Heart left ventricle (tissue), 16 donors: ENCODE measurements at regions not wholly inside any gene's neighbourhood (a gene's known extent, or its start where the extent isn't known, plus 50 kb on each side); places are given as distances from the start of the nearest gene placed in this dataset.

Experiments used
- ATAC-seq, 4 donors: fragments of 200-7000 bp; cut with Tn5 transposase; one replicate each; pipeline ENCODE4 v1.9.1; 2020 to 2022; ENCODE audit warnings: moderate library complexity in 4 of 4, mild to moderate bottlenecking in 3 of 4, moderate number of reproducible peaks in 1 of 4
- DNase-seq, 5 donors: peaks; one replicate each; pipeline ENCODE4 v3.0.0-alpha.2; 2020
- H3K27ac ChIP-seq, 12 donors: fragments of 200-600 bp; sonication (generic) in 4 of 12; one replicate each; pipeline versions ENCODE4 v1.5.0 to v1.8.0; 2016 to 2022; ENCODE audit warnings: mild to moderate bottlenecking in 2 of 12
- H3K27me3 ChIP-seq, 9 donors: fragments of 200-600 bp; sonication (generic) in 2 of 9; one replicate each; pipeline versions ENCODE4 v1.5.1 to v1.8.0; 2016 to 2022; ENCODE audit warnings: mild to moderate bottlenecking in 3 of 9
- H3K36me3 ChIP-seq, 9 donors: fragments of 200-600 bp; sonication (generic) in 2 of 9; one replicate each; pipeline versions ENCODE4 v1.5.0 to v1.8.0; 2018 to 2022; ENCODE audit warnings: mild to moderate bottlenecking in 2 of 9
- H3K4me1 ChIP-seq, 12 donors: fragments of 200-600 bp; sonication (generic) in 4 of 12; one replicate each; pipeline versions ENCODE4 v1.5.0 to v1.8.0; 2016 to 2022; ENCODE audit warnings: mild to moderate bottlenecking in 3 of 12
- H3K4me3 ChIP-seq, 12 donors: fragments of 200-600 bp; sonication (generic) in 4 of 12; one replicate each; pipeline versions ENCODE4 v1.5.0 to v1.8.0; 2017 to 2022; ENCODE audit warnings: mild to moderate bottlenecking in 9 of 12, moderate library complexity in 4 of 12
- H3K9me3 ChIP-seq, 12 donors: fragments of 200-600 bp; sonication (generic) in 4 of 12; one replicate each; pipeline versions ENCODE4 v1.5.0 to v1.8.0; 2016 to 2022; ENCODE audit warnings: mild to moderate bottlenecking in 1 of 12
- CTCF ChIP-seq, 12 donors: fragments of 200-600 bp; sonication (generic) in 4 of 12; IDR thresholded peaks; one replicate each; pipeline versions ENCODE4 v1.5.0 to v1.8.0; 2018 to 2022; ENCODE audit warnings: antibody characterized with exemption in 12 of 12, mild to moderate bottlenecking in 5 of 12
- POLR2A ChIP-seq, 2 donors: fragments of 450-650 bp; IDR thresholded peaks; one replicate each; pipeline ENCODE4 v1.6.1; 2017; ENCODE audit warnings: antibody characterized with exemption in 2 of 2, mild to moderate bottlenecking in 2 of 2, moderate library complexity in 2 of 2
- WGBS, 4 donors: extraction: QIAGEN DNeasy Blood & Tissue Kit in 2 of 4; methylation state at CpG; one replicate each; pipeline versions ENCODE4 v1.1.5 to v1.1.7; 2013 to 2018; 5-methylcytosine and 5-hydroxymethylcytosine counted together
- intact Hi-C, 10 donors: fragments of 100-400 bp; cut with DNase I; formaldehyde crosslinking; loops; one replicate each; pipeline versions ENCODE4 v1.11.1 to v1.14.2; 2022
- donor health status: ischemic (EF 13 %, LVEDD 7.1; RV severe dilation, severe dysfunction).
- donor health status: healthy with polysubstance abuse.
- donor health status: DM: no; HTN: yes; CAD: no.
- donor health status: DM: no; HTN: no; CAD: no.
- donor health status: ischemic (EF 25% LVEDD 6.9; RV normal size, moderate dysfunction).
- donor health status: ischemic (EF 25% LVEDD 5.7; RV mildly dilated, moderate dysfunction).
- donor health status: healthy.
- donor health status: DM: yes; HTN: yes; CAD: no.
- donor health status: ischemic (EF 35%, LVEDD 5.7; RV mildly dilated, moderate dysfunction).
- donor health status: nonischemic (EF 11% LVEDD 7.7; RV severe dilation, severe dysfunction).
- donor health status: DM: yes; HTN: yes; CAD: no.
- donor health status: PGD.
- donor health status: ischemic (EF 29% LVEDD 5.4; RV normal size, mild dysfunction).
- donor health status: nonischemic (EF 23%, LVEDD 6.1; RV moderate dilation, normal function).

- no peaks in the 10 kb centered on the region for H3K36me3 ChIP-seq
- H3K27me3 ChIP-seq: peaks cover 0 to 15% (median 0%) of the 10 kb centered on the region in 9 donors
- H3K4me1 ChIP-seq: no peaks in the 10 kb centered on the region
- H3K4me3 ChIP-seq: no peak overlapping the region
- H3K27ac ChIP-seq: no peak overlapping the region
- no peak for ATAC-seq
- no peaks in the 10 kb centered on the region for H3K9me3 ChIP-seq
- DNase-seq: no peak
- TF ChIP-seq CTCF (IDR thresholded peaks at IDR 0.05) (no peak), POLR2A (IDR thresholded peaks at IDR 0.05) (no peak)
- intact Hi-C loops: no loop called here
- WGBS, 4 donors: 55 to 64% (median 58%) methylated on average over 5 of the region's 5 CpGs
Observed at GRCh38 chr20:6864740-6865139, 97.3 kb downstream of the BMP2 start.

GRCh38 chr20:6866741-6867140 lies 99.3 kb downstream of the BMP2 start:
- Histone ChIP-seq H3K27me3 (peaks cover 0 to 21% (median 0%) of the 10 kb centered on the region in 9 donors), H3K4me1 (no peaks in the 10 kb centered on the region), H3K36me3 (no peaks in the 10 kb centered on the region), H3K4me3 (no peak overlapping the region), H3K27ac (no peak overlapping the region), H3K9me3 (no peaks in the 10 kb centered on the region)
- WGBS, 4 donors: 35 to 55% (median 43%) methylated on average over 3 of the region's 3 CpGs
- intact Hi-C loops: no loop called here
- TF ChIP-seq POLR2A (IDR thresholded peaks at IDR 0.05) (no peak), CTCF (IDR thresholded peaks at IDR 0.05) (no peak)
- ATAC-seq (no peak), DNase-seq (no peak)

- 63 to 78% (median 75%) methylated on average over 7 of the region's 7 CpGs for WGBS, 4 donors
- Histone ChIP-seq H3K4me1 (no peaks in the 10 kb centered on the region), H3K9me3 (no peaks in the 10 kb centered on the region), H3K36me3 (no peaks in the 10 kb centered on the region), H3K4me3 (no peak overlapping the region), H3K27ac (no peak overlapping the region), H3K27me3 (peaks cover 0 to 26% (median 0%) of the 10 kb centered on the region in 9 donors)
- TF ChIP-seq CTCF (IDR thresholded peaks at IDR 0.05) (no peak), POLR2A (IDR thresholded peaks at IDR 0.05) (no peak)
- DNase-seq: no peak
- ATAC-seq: no peak
- intact Hi-C loops: no loop called here
Observed at GRCh38 chr20:6868861-6869260, 101.4 kb downstream of the BMP2 start.

GRCh38 chr20:6870559-6870958 lies 103.1 kb downstream of the BMP2 start:
- Histone ChIP-seq H3K9me3 (no peaks in the 10 kb centered on the region), H3K27ac (no peak overlapping the region), H3K4me3 (no peak overlapping the region), H3K4me1 (no peaks in the 10 kb centered on the region), H3K36me3 (no peaks in the 10 kb centered on the region), H3K27me3 (peaks cover 0 to 24% (median 0%) of the 10 kb centered on the region in 9 donors)
- intact Hi-C loops: no loop called here
- no peak for DNase-seq
- 63 to 68% (median 66%) methylated on average over 5 of the region's 5 CpGs for WGBS, 4 donors
- no peak for ATAC-seq
- no peak for TF ChIP-seq CTCF (IDR thresholded peaks at IDR 0.05)
- TF ChIP-seq POLR2A (IDR thresholded peaks at IDR 0.05): no peak
